C4-2B (cell line): ENCODE measurements at regions not wholly inside any gene's neighbourhood (a gene's known extent, or its start where the extent isn't known, plus 50 kb on each side); places are given as distances from the start of the nearest gene placed in this dataset.

Experiments used
- H3K27ac ChIP-seq: fragments of 450-650 bp; 2 replicates; pipeline ENCODE4 v1.5.1; 2017
- ZFX ChIP-seq: fragments of 450-650 bp; IDR thresholded peaks from 2 replicates; pipeline ENCODE4 v1.6.1; 2017
- TF ChIP-seq, protein P1 (sequence below): fragments of 450-650 bp; conservative IDR thresholded peaks from 2 replicates; pipeline ENCODE4 v1.5.1; 2017; ENCODE audit warnings: mild to moderate bottlenecking

DNA sequence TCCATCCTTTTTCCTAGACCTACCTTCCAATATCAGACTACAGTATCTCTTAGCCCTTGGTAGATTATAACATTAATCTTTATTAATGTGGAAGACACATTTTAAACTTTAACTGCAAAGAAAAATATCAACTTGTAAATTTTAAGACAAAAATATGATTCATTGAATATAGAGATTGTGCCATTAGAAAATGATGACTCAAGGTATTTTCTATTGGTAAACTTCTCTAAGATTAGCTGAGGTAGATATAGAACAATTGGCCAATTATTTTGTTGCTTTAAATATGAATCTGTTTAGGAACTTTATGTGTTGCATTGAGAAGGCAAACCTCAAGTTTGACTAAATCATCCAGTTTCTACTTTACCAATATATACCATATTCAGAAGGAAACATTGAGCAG is 604.7 kb downstream of the CBLN2 start:
- TF ChIP-seq, protein P1, sequence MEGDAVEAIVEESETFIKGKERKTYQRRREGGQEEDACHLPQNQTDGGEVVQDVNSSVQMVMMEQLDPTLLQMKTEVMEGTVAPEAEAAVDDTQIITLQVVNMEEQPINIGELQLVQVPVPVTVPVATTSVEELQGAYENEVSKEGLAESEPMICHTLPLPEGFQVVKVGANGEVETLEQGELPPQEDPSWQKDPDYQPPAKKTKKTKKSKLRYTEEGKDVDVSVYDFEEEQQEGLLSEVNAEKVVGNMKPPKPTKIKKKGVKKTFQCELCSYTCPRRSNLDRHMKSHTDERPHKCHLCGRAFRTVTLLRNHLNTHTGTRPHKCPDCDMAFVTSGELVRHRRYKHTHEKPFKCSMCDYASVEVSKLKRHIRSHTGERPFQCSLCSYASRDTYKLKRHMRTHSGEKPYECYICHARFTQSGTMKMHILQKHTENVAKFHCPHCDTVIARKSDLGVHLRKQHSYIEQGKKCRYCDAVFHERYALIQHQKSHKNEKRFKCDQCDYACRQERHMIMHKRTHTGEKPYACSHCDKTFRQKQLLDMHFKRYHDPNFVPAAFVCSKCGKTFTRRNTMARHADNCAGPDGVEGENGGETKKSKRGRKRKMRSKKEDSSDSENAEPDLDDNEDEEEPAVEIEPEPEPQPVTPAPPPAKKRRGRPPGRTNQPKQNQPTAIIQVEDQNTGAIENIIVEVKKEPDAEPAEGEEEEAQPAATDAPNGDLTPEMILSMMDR: no peak
- TF ChIP-seq ZFX: no peak
- H3K27ac ChIP-seq: no peak overlapping the region

DNA sequence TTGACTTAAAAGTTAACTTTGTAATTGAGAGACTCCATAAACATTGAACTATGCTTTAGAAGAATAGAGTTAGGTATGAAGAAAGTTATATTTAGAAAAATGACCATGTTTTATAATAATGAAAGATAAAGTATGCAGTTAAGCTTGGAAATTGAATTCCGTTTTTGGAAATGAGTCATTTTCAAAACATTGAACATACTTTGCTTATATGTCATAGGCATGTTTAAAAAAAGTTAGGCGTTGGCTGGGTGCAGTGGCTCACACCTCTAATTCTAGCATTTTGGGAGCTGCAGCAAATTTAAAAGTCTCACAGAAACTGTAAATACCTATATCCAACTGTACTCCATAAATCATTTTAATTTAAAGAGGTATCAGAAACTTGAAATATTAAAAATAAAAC is 607.4 kb downstream of the CBLN2 start:
- no peak overlapping the region for H3K27ac ChIP-seq
- no peak for TF ChIP-seq ZFX
- TF ChIP-seq, protein P1: no peak

DNA sequence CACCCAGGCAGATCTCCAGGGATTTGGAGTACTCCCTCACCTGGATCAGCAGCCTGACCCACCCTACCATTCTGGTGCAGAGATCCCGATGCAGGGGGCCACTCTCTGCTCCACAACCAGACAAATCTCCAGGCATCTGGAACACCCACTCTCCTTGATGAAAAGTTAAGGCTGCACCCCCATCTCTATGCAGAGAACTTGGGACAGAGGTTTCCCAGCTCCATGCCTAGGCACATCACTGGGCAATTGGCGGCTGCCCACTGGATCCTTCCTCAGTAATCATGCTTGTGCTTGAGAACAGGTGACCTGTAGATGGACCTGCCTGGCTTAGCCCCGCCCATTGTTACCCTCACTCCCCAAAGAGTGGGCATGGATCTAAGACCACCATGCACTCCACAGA is 624.9 kb downstream of the CBLN2 start:
- TF ChIP-seq, protein P1: no peak
- TF ChIP-seq ZFX: no peak
- no peak overlapping the region for H3K27ac ChIP-seq

DNA sequence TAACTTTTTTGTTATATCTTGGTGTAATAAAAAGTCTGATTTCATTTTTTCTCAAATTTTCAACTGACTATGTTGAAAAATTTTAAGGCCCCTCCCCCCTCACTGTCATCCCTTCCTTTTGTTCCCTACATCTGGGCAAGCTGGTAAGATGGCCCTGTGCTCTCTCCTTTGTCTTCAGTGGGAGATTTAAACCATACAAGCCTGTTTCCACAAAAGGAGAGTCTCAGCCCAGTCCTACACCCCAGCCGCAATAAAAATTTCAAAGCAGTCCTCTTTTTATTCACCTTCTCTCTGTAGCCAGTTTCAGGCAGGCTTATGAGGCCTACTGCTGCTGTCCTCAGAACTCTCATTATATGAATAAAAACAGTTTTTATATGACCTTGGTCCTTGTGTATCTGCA is 630.5 kb downstream of the CBLN2 start:
- no peak overlapping the region for H3K27ac ChIP-seq
- TF ChIP-seq, protein P1: no peak
- TF ChIP-seq ZFX: no peak

DNA sequence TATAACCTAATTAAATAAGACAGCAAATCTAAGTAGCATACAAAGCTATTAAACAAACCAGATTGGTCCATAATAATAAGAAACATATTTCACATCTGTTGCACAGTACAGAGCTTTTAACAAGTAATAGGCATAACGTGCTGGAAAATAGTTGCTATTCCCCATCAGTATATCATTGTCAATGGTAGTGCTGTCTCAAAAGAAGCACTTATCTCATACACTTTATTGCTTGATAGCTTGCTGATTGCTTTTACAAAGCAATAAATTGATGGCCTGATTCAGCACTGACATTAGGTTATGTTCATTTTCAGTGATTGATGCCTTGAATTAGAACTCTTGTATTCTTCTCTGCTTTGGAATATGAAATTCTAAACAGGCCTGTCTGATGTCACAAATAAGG is 641.7 kb downstream of the CBLN2 start:
- TF ChIP-seq ZFX: no peak
- no peak overlapping the region for H3K27ac ChIP-seq

DNA sequence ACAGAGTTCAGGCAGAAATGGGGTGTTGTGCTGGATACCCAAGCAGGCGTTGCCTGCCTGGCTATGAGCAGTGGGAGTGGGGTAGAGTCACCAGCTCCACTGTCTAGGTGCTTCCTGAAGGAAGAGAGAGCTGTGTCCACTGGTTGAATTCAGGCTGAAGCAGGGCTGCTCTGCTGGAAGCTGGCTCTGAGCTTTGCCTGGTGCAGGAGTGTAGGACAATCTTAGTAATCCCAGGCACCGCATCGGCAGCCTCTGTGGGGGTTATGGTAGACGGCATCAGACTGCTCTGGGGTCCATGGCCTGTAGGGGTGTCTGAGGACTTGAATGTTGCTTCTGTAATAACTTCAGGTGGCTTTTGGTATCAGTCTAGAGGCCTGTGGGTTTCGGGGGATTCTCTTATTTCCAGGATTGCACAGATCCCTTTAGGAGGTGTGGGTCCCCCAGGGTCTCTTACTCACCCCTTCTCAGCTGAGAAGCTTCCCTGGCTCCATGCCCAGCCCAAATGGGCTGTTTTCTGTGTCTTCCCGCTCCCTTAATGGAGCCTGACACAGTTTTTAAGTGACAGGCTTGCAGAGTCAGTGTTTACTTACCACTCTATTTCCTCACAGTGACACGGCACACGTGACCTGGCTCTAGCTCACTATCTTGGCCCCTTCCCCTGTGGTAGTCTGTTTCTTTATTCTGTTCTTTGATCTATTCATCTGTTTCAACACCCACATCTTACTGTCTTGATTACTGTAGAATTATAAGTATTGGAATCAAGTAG is 644.3 kb downstream of the CBLN2 start:
- H3K27ac ChIP-seq: peak overlapping the region; percentile 18
- TF ChIP-seq, protein P1: no peak
- no peak for TF ChIP-seq ZFX

DNA sequence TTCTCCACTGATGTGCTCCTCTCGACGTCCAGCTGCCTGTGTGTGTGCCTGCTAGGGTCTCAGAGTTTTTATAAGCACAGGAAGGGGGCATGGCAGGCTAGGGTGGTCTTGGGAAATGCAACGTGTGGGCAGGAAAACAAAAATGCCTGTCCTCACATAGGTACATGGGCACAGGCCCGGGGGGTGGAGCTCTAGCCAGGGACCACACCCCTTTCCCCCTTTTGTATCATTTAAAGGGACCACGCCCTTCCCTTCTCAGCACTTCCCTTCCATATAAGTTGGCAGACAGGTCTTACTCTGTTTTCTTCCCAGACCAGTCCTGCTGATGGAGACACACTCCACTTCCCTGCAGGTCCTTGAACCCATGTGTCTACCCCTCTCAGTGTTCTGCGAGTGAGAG is 645.0 kb downstream of the CBLN2 start:
- no peak for TF ChIP-seq ZFX
- TF ChIP-seq, protein P1: no peak
- H3K27ac ChIP-seq: no peak overlapping the region

DNA sequence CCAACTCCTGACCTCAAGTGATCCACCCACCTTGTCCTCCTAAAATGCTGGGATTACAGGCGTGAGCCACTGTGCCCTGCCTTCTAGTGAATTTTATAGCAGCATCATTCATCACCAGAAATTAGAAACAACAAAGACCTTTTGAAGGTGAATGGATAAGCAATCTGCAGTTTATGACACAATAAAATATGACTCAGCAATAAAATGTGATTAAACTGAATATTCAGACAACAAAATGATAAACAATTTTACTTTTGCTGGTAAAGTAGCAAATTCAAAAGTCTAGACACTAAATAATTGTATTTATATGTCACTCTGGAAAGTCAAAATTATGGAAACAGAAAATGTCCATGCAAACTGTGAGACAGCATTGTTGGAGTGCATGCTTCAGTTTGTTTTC is 656.6 kb downstream of the CBLN2 start:
- TF ChIP-seq, protein P1: no peak
- H3K27ac ChIP-seq: no peak overlapping the region
